GM12878 (cell line): ENCODE measurements at regions not wholly inside any gene's neighbourhood (a gene's known extent, or its start where the extent isn't known, plus 50 kb on each side); places are given as distances from the start of the nearest gene placed in this dataset.

Experiments
- ATAC-seq: fragments of 200-7000 bp; cut with Tn5 transposase; 3 replicates; pipeline ENCODE4 v1.9.1; 2020; ENCODE audit warnings: mild to moderate bottlenecking, moderate library complexity
- BruUV-seq: library from RNA; stranded (reverse); fragments of 400-500 nt; replicated peaks from 2 replicates; lab custom pipeline; 2021; lab: Mats Ljungman, UMichigan
- CTCF ChIA-PET: fragments of 300-600 bp; sonication (Branson Sonifier 250); formaldehyde crosslinking; extraction: SDS; loops from one replicate; lab custom pipeline; 2021; ENCODE audit warnings: inconsistent platforms; lab: Yijun Ruan, JAX
- POLR2A ChIA-PET: fragments of 350-600 bp; formaldehyde crosslinking; extraction: SDS; loops from one replicate; lab custom pipeline; 2021; ENCODE audit warnings: inconsistent platforms; lab: Charles Lee
- RAD21 ChIA-PET: fragments of 300-600 bp; sonication (Branson Sonifier 250); formaldehyde crosslinking; loops from one replicate; lab custom pipeline; 2023; ENCODE audit warnings: antibody characterized with exemption; ENCODE audit not compliant: unreplicated experiment; lab: Charles Lee
- SMC1A ChIA-PET: fragments of 300-600 bp; sonication (Branson Sonifier 250); formaldehyde crosslinking; loops from one replicate; lab custom pipeline; 2023; ENCODE audit not compliant: unreplicated experiment, uncharacterized antibody; lab: Charles Lee
- DNase-seq: peaks from one replicate; pipeline ENCODE4 v3.0.0-alpha.2; 2011; ENCODE audit warnings: low read depth, low spot score
- FAIRE-seq: peaks from 3 replicates; lab custom pipeline; 2011; peaks lifted over from hg19 to GRCh38; lab: Jason Lieb, UNC
- H2AFZ ChIP-seq: 2 replicates; pipeline ENCODE4 v1.6.0; 2011; ENCODE audit warnings: low read depth, low read length, control low read depth; ENCODE audit not compliant: control insufficient read depth
- H3K27ac ChIP-seq: 2 replicates; pipeline ENCODE4 v1.5.1; 2011; ENCODE audit warnings: control low read depth; ENCODE audit not compliant: control insufficient read depth, insufficient read depth
- H3K27me3 ChIP-seq, 2 experiments: replicated peaks in 1 of 2; 2 replicates each; pipeline versions ENCODE4 v1.6.0 to v1.6.1; 2011; ENCODE audit warnings: low read length in 1 of 2; ENCODE audit not compliant: control insufficient read depth in 2 of 2, insufficient read depth in 2 of 2
- H3K36me3 ChIP-seq, 2 experiments: 2 replicates each; pipeline ENCODE4 v1.5.1; 2011; ENCODE audit warnings: low read length in 1 of 2; ENCODE audit not compliant: control insufficient read depth in 2 of 2, insufficient read depth in 2 of 2
- H3K4me1 ChIP-seq: 2 replicates; pipeline ENCODE4 v1.6.1; 2011; ENCODE audit warnings: mild to moderate bottlenecking, low read length, moderate library complexity, mixed read lengths; ENCODE audit not compliant: control insufficient read depth, insufficient read depth
- H3K4me2 ChIP-seq: 2 replicates; pipeline ENCODE4 v1.6.0; 2011; ENCODE audit warnings: control low read depth; ENCODE audit not compliant: control insufficient read depth, insufficient read depth
- H3K4me3 ChIP-seq: fragments of 200-600 bp; sonication (generic); 2 replicates; pipeline ENCODE4 v1.5.1; 2016
- H3K79me2 ChIP-seq: 2 replicates; pipeline ENCODE4 v1.6.0; 2011; ENCODE audit warnings: low read length; ENCODE audit not compliant: control insufficient read depth, insufficient read depth
- H3K9ac ChIP-seq: 2 replicates; pipeline ENCODE4 v1.8.0; 2011; ENCODE audit warnings: low read length, control low read depth, mixed read lengths; ENCODE audit not compliant: control insufficient read depth, insufficient read depth
- H3K9me3 ChIP-seq: replicated peaks from 3 replicates; pipeline ENCODE4 v1.5.1; 2011; ENCODE audit warnings: mild to moderate bottlenecking, low read length; ENCODE audit not compliant: control insufficient read depth, insufficient read depth
- H4K20me1 ChIP-seq: 2 replicates; pipeline ENCODE4 v1.6.0; 2011; ENCODE audit not compliant: control insufficient read depth, insufficient read depth
- ATF7 ChIP-seq: fragments of 450-650 bp; IDR thresholded peaks from 2 replicates; pipeline ENCODE4 v1.6.1; 2016; ENCODE audit warnings: low read depth, mild to moderate bottlenecking
- BMI1 ChIP-seq: fragments of 450-650 bp; IDR thresholded peaks from 2 replicates; pipeline ENCODE4 v1.6.1; 2016; ENCODE audit warnings: mild to moderate bottlenecking, moderate library complexity, borderline replicate concordance
- CEBPB ChIP-seq, 2 experiments: fragments of 150-350 bp in 1 of 2; IDR thresholded peaks; 2 replicates each; pipeline ENCODE4 v1.6.1; 2012 to 2014; ENCODE audit warnings: low read depth in 2 of 2, low read length in 2 of 2, borderline replicate concordance in 1 of 2, inconsistent platforms in 1 of 2
- CREM ChIP-seq: IDR thresholded peaks from 2 replicates; pipeline ENCODE4 v1.6.1; 2014; ENCODE audit warnings: antibody characterized with exemption, low read depth
- EGR1 ChIP-seq, 2 experiments: IDR thresholded peaks; 1 replicate in 1 of 2; 2 replicates in 1 of 2; pipeline ENCODE4 v1.6.1; 2011 to 2012; ENCODE audit warnings: low read depth in 2 of 2, low read length in 2 of 2, borderline replicate concordance in 1 of 2, mild to moderate bottlenecking in 1 of 2, moderate library complexity in 1 of 2
- HDAC2 ChIP-seq: fragments of 200-600 bp; sonication (generic); IDR thresholded peaks from 2 replicates; pipeline ENCODE4 v1.6.1; 2017
- KAT2A ChIP-seq: conservative IDR thresholded peaks from 2 replicates; pipeline ENCODE4 v1.6.1; 2011; ENCODE audit warnings: low read depth, low read length; ENCODE audit not compliant: control insufficient read depth
- MEF2A ChIP-seq: IDR thresholded peaks from 2 replicates; pipeline ENCODE4 v1.6.1; 2011; ENCODE audit warnings: low read depth, mild to moderate bottlenecking, low read length, moderate library complexity; ENCODE audit not compliant: insufficient read depth
- PAX8 ChIP-seq: fragments of 450-650 bp; IDR thresholded peaks from 2 replicates; pipeline ENCODE4 v1.6.1; 2017; ENCODE audit warnings: mild to moderate bottlenecking, moderate library complexity
- POU2F2 ChIP-seq: IDR thresholded peaks from 3 replicates; pipeline ENCODE4 v1.6.1; 2011; ENCODE audit warnings: low read depth, mild to moderate bottlenecking, low read length, borderline replicate concordance
- SUZ12 ChIP-seq: fragments of 200-600 bp; sonication (generic); IDR thresholded peaks from one replicate; pipeline ENCODE4 v1.6.1; 2018; ENCODE audit warnings: antibody characterized with exemption, mild to moderate bottlenecking; ENCODE audit not compliant: unreplicated experiment
- TARDBP ChIP-seq: IDR thresholded peaks from 2 replicates; pipeline ENCODE4 v1.6.1; 2016; ENCODE audit warnings: borderline replicate concordance
- ZNF24 ChIP-seq: fragments of 450-650 bp; IDR thresholded peaks from 2 replicates; pipeline ENCODE4 v1.6.1; 2017; ENCODE audit warnings: antibody characterized with exemption, mild to moderate bottlenecking
- ZNF274 ChIP-seq: IDR thresholded peaks from one replicate; pipeline ENCODE4 v1.8.0; 2011; ENCODE audit not compliant: insufficient read length, insufficient read depth
- ZSCAN29 ChIP-seq: fragments of 450-650 bp; IDR thresholded peaks from 2 replicates; pipeline ENCODE4 v1.6.1; 2017; ENCODE audit warnings: mild to moderate bottlenecking, moderate library complexity
- in situ Hi-C: fragments of 300-500 bp; cut with MboI; formaldehyde crosslinking; loops from 9 replicates; pipeline ENCODE4 v1.14.3; 2018; ENCODE audit warnings: mixed read lengths
- intact Hi-C: fragments of 100-400 bp; cut with micrococcal nuclease; formaldehyde crosslinking; loops from one replicate; pipeline ENCODE4 v1.14.2; 2022; ENCODE audit not compliant: unreplicated experiment
- TF ChIP-seq, protein P1 (sequence below): fragments of 450-650 bp; IDR thresholded peaks from 2 replicates; pipeline ENCODE4 v1.6.1; 2017; ENCODE audit warnings: low read depth, mild to moderate bottlenecking, moderate library complexity
- TF ChIP-seq, protein P2 (sequence below): fragments of 450-650 bp; formaldehyde crosslinking; IDR thresholded peaks from 2 replicates; pipeline ENCODE4 v1.4.0; 2022; ENCODE audit warnings: mild to moderate bottlenecking, moderate library complexity
- TF ChIP-seq, protein P3 (sequence below): fragments of 450-650 bp; IDR thresholded peaks from 2 replicates; pipeline ENCODE4 v1.6.1; 2017; ENCODE audit warnings: mild to moderate bottlenecking

DNA sequence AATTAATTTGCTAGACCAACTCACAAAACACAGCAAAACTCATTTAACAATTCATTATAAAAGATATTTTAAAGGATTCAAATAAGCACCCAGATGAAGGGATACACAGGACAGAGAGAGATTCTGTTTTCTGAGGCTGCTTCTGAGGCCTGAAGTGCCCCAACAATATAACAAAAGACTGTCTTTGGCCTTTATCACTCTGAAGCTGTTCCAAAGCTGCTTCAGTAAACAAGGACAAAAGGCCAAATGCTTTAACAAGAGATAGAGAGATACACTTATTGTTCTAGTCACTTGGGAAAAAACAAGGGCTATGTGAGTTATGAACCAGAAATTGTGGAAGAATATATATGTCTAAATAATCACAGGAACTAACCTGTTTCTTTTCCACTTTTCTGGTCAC is 223.7 kb downstream of the CXCL12 start:
- Histone ChIP-seq H4K20me1 (no peaks in the 10 kb centered on the region), H3K4me1 (no peaks in the 10 kb centered on the region), H3K79me2 (no peaks in the 10 kb centered on the region), H3K27ac (no peak overlapping the region), H3K4me2 (no peak overlapping the region), H2AFZ (no peak overlapping the region), H3K9ac (no peak overlapping the region), H3K4me3 (no peak overlapping the region), H3K36me3 (no peaks in the 10 kb centered on the region), H3K9me3 (no peaks in the 10 kb centered on the region; the same call in 2 of the 3 replicates), H3K27me3 (no peaks in the 10 kb centered on the region)
- in situ Hi-C loops: no loop called here
- no peak for TF ChIP-seq ZNF274
- no peak for TF ChIP-seq KAT2A
- no peak for TF ChIP-seq POU2F2
- no peak for TF ChIP-seq HDAC2
- TF ChIP-seq TARDBP: no peak
- TF ChIP-seq ZSCAN29: no peak
- TF ChIP-seq, protein P1, sequence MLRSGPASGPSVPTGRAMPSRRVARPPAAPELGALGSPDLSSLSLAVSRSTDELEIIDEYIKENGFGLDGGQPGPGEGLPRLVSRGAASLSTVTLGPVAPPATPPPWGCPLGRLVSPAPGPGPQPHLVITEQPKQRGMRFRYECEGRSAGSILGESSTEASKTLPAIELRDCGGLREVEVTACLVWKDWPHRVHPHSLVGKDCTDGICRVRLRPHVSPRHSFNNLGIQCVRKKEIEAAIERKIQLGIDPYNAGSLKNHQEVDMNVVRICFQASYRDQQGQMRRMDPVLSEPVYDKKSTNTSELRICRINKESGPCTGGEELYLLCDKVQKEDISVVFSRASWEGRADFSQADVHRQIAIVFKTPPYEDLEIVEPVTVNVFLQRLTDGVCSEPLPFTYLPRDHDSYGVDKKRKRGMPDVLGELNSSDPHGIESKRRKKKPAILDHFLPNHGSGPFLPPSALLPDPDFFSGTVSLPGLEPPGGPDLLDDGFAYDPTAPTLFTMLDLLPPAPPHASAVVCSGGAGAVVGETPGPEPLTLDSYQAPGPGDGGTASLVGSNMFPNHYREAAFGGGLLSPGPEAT: no peak
- TF ChIP-seq SUZ12: no peak
- TF ChIP-seq, protein P2, sequence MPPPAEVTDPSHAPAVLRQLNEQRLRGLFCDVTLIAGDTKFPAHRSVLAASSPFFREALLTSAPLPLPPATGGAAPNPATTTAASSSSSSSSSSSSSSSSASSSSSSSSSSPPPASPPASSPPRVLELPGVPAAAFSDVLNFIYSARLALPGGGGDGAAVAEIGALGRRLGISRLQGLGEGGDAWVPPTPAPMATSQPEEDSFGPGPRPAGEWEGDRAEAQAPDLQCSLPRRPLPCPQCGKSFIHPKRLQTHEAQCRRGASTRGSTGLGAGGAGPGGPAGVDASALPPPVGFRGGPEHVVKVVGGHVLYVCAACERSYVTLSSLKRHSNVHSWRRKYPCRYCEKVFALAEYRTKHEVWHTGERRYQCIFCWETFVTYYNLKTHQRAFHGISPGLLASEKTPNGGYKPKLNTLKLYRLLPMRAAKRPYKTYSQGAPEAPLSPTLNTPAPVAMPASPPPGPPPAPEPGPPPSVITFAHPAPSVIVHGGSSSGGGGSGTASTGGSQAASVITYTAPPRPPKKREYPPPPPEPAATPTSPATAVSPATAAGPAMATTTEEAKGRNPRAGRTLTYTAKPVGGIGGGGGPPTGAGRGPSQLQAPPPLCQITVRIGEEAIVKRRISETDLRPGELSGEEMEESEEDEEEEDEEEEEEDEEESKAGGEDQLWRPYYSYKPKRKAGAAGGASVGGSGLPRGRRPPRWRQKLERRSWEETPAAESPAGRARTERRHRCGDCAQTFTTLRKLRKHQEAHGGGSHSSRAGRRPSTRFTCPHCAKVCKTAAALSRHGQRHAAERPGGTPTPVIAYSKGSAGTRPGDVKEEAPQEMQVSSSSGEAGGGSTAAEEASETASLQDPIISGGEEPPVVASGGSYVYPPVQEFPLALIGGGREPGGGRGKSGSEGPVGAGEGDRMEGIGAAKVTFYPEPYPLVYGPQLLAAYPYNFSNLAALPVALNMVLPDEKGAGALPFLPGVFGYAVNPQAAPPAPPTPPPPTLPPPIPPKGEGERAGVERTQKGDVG (CRISPR knock-in tag): no peak
- TF ChIP-seq ZNF24: no peak
- TF ChIP-seq EGR1 (IDR thresholded peaks at IDR 0.05; ENCODE audit: borderline replicate concordance in 1 of 2, low read depth in 2 of 2, low read length in 2 of 2): no peak
- TF ChIP-seq BMI1: no peak
- no peak for TF ChIP-seq CEBPB (IDR thresholded peaks at IDR 0.05; ENCODE audit: borderline replicate concordance in 1 of 2, low read depth in 2 of 2, low read length in 2 of 2)
- no peak for TF ChIP-seq MEF2A
- TF ChIP-seq CREM: no peak
- TF ChIP-seq, protein P3, sequence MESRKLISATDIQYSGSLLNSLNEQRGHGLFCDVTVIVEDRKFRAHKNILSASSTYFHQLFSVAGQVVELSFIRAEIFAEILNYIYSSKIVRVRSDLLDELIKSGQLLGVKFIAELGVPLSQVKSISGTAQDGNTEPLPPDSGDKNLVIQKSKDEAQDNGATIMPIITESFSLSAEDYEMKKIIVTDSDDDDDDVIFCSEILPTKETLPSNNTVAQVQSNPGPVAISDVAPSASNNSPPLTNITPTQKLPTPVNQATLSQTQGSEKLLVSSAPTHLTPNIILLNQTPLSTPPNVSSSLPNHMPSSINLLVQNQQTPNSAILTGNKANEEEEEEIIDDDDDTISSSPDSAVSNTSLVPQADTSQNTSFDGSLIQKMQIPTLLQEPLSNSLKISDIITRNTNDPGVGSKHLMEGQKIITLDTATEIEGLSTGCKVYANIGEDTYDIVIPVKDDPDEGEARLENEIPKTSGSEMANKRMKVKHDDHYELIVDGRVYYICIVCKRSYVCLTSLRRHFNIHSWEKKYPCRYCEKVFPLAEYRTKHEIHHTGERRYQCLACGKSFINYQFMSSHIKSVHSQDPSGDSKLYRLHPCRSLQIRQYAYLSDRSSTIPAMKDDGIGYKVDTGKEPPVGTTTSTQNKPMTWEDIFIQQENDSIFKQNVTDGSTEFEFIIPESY: no peak
- TF ChIP-seq PAX8: no peak
- no peak for TF ChIP-seq ATF7
- no peak for DNase-seq
- ChIA-PET SMC1A (interaction anchor here (1.2 kb wide), 1 partner anchor 9 kb away, joined by 4 read pairs; no protein-coding TSS in a partner anchor), POLR2A (no interaction called here), CTCF (no interaction called here), RAD21 (no interaction called here)
- FAIRE-seq: no peak
- intact Hi-C loops: loop anchor here (10.0 kb wide), 1 partner anchor 224 kb away; the partner anchor contains the start of gene CXCL12
- BruUV-seq: no TSS peak
- no peak for ATAC-seq
